LNCaP clone FGC (cell line): ENCODE measurements at regions not wholly inside any gene's neighbourhood (a gene's known extent, or its start where the extent isn't known, plus 50 kb on each side); places are given as distances from the start of the nearest gene placed in this dataset.

ENCODE experiments used
- DNase-seq: peaks from one replicate; pipeline ENCODE4 v3.0.0-alpha.2; 2011; ENCODE audit warnings: low read depth
- H3K4me3 ChIP-seq: 2 replicates; pipeline ENCODE4 v1.5.1; 2011; ENCODE audit warnings: mild to moderate bottlenecking, low read depth, low read length, control low read depth
- CTCF ChIP-seq: IDR thresholded peaks from 2 replicates; pipeline ENCODE4 v1.5.1; 2012; ENCODE audit warnings: mild to moderate bottlenecking; ENCODE audit not compliant: control insufficient read depth, insufficient read depth; ENCODE audit errors: extremely low read depth

- H3K4me3 ChIP-seq = no peak overlapping the region
- DNase-seq = no peak
- TF ChIP-seq CTCF = no peak
Observed at GRCh38 chr12:28973491-28973890, 175.6 kb upstream of the FAR2 start.

- DNase-seq = no peak
- H3K4me3 ChIP-seq = no peak overlapping the region
- no peak for TF ChIP-seq CTCF
Observed at GRCh38 chr12:28974166-28974565, 174.9 kb upstream of the FAR2 start.

GRCh38 chr12:28974883-28975282, 174.2 kb upstream of the FAR2 start:
- TF ChIP-seq CTCF = no peak
- no peak for DNase-seq
- no peak overlapping the region for H3K4me3 ChIP-seq

- no peak for DNase-seq
- no peak for TF ChIP-seq CTCF
- no peak overlapping the region for H3K4me3 ChIP-seq
Observed at GRCh38 chr12:28975564-28976340, 173.3 kb upstream of the FAR2 start.

- H3K4me3 ChIP-seq = no peak overlapping the region
- TF ChIP-seq CTCF = no peak
- DNase-seq = no peak
Observed at GRCh38 chr12:28980436-28980835, 168.6 kb upstream of the FAR2 start.

GRCh38 chr12:28987538-28988324, 161.3 kb upstream of the FAR2 start:
- no peak overlapping the region for H3K4me3 ChIP-seq
- TF ChIP-seq CTCF = no peak
- DNase-seq = no peak
